HepG2 (cell line): ENCODE measurements at regions not wholly inside any gene's neighbourhood (a gene's known extent, or its start where the extent isn't known, plus 50 kb on each side); places are given as distances from the start of the nearest gene placed in this dataset.

Experiments used
- ATAC-seq: fragments of 200-7000 bp; cut with Tn5 transposase; 3 replicates; pipeline ENCODE4 v1.9.1; 2020; ENCODE audit warnings: mild to moderate bottlenecking, moderate library complexity
- BruUV-seq: library from RNA; stranded (reverse); fragments of 400-500 nt; replicated peaks from 2 replicates; lab custom pipeline; 2021; lab: Mats Ljungman, UMichigan
- CTCF ChIA-PET: fragments of 300-600 bp; formaldehyde crosslinking; extraction: SDS; loops from one replicate; lab custom pipeline; 2021; ENCODE audit warnings: low total read pairs, inconsistent platforms, low intra/inter-chr PET ratio; lab: Yijun Ruan, JAX
- POLR2A ChIA-PET: fragments of 350-600 bp; sonication (Branson Sonifier 250); formaldehyde crosslinking; loops from one replicate; lab custom pipeline; 2020; ENCODE audit warnings: antibody characterized with exemption, inconsistent platforms; lab: Yijun Ruan, JAX
- DNase-seq: peaks from one replicate; pipeline ENCODE4 v3.0.0-alpha.2; 2015; ENCODE audit warnings: low spot score
- FAIRE-seq: peaks from 3 replicates; lab custom pipeline; 2011; peaks lifted over from hg19 to GRCh38; lab: Jason Lieb, UNC
- H2AFZ ChIP-seq: one replicate; pipeline ENCODE4 v1.6.1; 2011; ENCODE audit warnings: low read length, inconsistent platforms
- H3K27ac ChIP-seq: fragments of 300-600 bp; 3 replicates; pipeline ENCODE4 v1.8.0; 2011; ENCODE audit warnings: mixed run types, mild to moderate bottlenecking, mixed read lengths, low read length, inconsistent platforms; ENCODE audit not compliant: insufficient read depth; ENCODE audit errors: extremely low read length
- H3K27me3 ChIP-seq, 2 experiments: fragments of 200-600 bp in 1 of 2; 2 replicates in 1 of 2; 3 replicates in 1 of 2; pipeline versions ENCODE4 v1.6.0 to v1.8.0; 2011; ENCODE audit warnings: low read length in 2 of 2, mild to moderate bottlenecking in 2 of 2, moderate library complexity in 2 of 2, inconsistent platforms in 1 of 2; ENCODE audit not compliant: insufficient read depth in 2 of 2, control insufficient read depth in 1 of 2
- H3K36me3 ChIP-seq, 2 experiments: fragments of 200-600 bp in 1 of 2; replicated peaks in 1 of 2; 2 replicates in 1 of 2; 3 replicates in 1 of 2; pipeline versions ENCODE4 v1.5.1 to v1.8.0; 2011; ENCODE audit warnings: low read length in 2 of 2, inconsistent platforms in 1 of 2; ENCODE audit not compliant: insufficient read depth in 2 of 2, control insufficient read depth in 1 of 2
- H3K4me1 ChIP-seq: 2 replicates; pipeline ENCODE4 v1.5.1; 2012; ENCODE audit warnings: low read length, inconsistent platforms; ENCODE audit not compliant: insufficient read depth
- H3K4me2 ChIP-seq: 2 replicates; pipeline ENCODE4 v1.6.0; 2011; ENCODE audit warnings: low read depth, low read length, inconsistent platforms
- H3K4me3 ChIP-seq, 3 experiments: fragments of 200-600 bp in 1 of 3; sonication (generic), shearing (Covaris generic) in 1 of 3; replicated peaks in 1 of 3; 2 replicates each; pipeline ENCODE4 v1.5.1; 2011 to 2016; ENCODE audit warnings: low read length in 3 of 3, inconsistent platforms in 2 of 3, low read depth in 2 of 3, mild to moderate bottlenecking in 2 of 3, control low read depth in 1 of 3, mixed read lengths in 1 of 3; ENCODE audit not compliant: insufficient read depth in 1 of 3
- H3K79me2 ChIP-seq: one replicate; pipeline ENCODE4 v1.6.1; 2011; ENCODE audit warnings: low read length, inconsistent platforms; ENCODE audit not compliant: insufficient read depth
- H3K9ac ChIP-seq: 2 replicates; pipeline ENCODE4 v1.6.0; 2011; ENCODE audit warnings: mild to moderate bottlenecking, low read depth, low read length, inconsistent platforms; ENCODE audit not compliant: insufficient read depth
- H3K9me3 ChIP-seq: 2 replicates; pipeline ENCODE4 v1.5.1; 2012; ENCODE audit warnings: mild to moderate bottlenecking, low read length
- H4K20me1 ChIP-seq: 2 replicates; pipeline ENCODE4 v1.6.0; 2011; ENCODE audit warnings: inconsistent platforms, mild to moderate bottlenecking, low read length, moderate library complexity; ENCODE audit not compliant: insufficient read depth
- BRD4 ChIP-seq: sonication (generic); formaldehyde crosslinking; IDR thresholded peaks from 2 replicates; pipeline ENCODE4 v1.4.0; 2020; ENCODE audit warnings: missing genetic modification reagents
- EEA1 ChIP-seq: sonication (generic); formaldehyde crosslinking; IDR thresholded peaks from 2 replicates; pipeline ENCODE4 v1.5.1; 2020; ENCODE audit warnings: mild to moderate bottlenecking, missing genetic modification reagents, borderline replicate concordance
- EED ChIP-seq: sonication (generic); formaldehyde crosslinking; IDR thresholded peaks from 2 replicates; pipeline ENCODE4 v1.5.0; 2020; ENCODE audit warnings: mild to moderate bottlenecking, missing genetic modification reagents
- GRHL1 ChIP-seq: sonication (generic); formaldehyde crosslinking; conservative IDR thresholded peaks from 2 replicates; pipeline ENCODE4 v1.8.0; 2022; ENCODE audit warnings: missing genetic modification reagents
- HOXA9 ChIP-seq: sonication (generic); formaldehyde crosslinking; IDR thresholded peaks from 2 replicates; pipeline ENCODE4 v1.8.1; 2022; ENCODE audit warnings: missing genetic modification reagents, mild to moderate bottlenecking, moderate library complexity, borderline replicate concordance
- IRF2 ChIP-seq: IDR thresholded peaks from 2 replicates; pipeline ENCODE4 v1.6.1; 2018; ENCODE audit warnings: missing genetic modification reagents, missing compliant biosample characterization
- MIXL1 ChIP-seq: IDR thresholded peaks from 2 replicates; pipeline ENCODE4 v1.6.1; 2016
- MXD3 ChIP-seq: IDR thresholded peaks from 2 replicates; pipeline ENCODE4 v1.6.1; 2016; ENCODE audit warnings: mild to moderate bottlenecking, missing biosample characterization, missing genetic modification reagents
- PRMT3 ChIP-seq: sonication (generic); formaldehyde crosslinking; IDR thresholded peaks from 2 replicates; pipeline ENCODE4 v1.8.1; 2022; ENCODE audit warnings: low read depth, mild to moderate bottlenecking, moderate library complexity, missing genetic modification reagents, borderline replicate concordance
- SNAI1 ChIP-seq: sonication (generic); formaldehyde crosslinking; IDR thresholded peaks from 2 replicates; pipeline ENCODE4 v1.5.0; 2020; ENCODE audit warnings: mild to moderate bottlenecking, missing genetic modification reagents, borderline replicate concordance
- SP5 ChIP-seq: IDR thresholded peaks from 2 replicates; pipeline ENCODE4 v1.6.1; 2016; ENCODE audit warnings: low read depth, borderline replicate concordance
- TBX2 ChIP-seq: sonication (generic); formaldehyde crosslinking; IDR thresholded peaks from 2 replicates; pipeline ENCODE4 v1.5.0; 2020; ENCODE audit warnings: missing genetic modification reagents, mild to moderate bottlenecking, borderline replicate concordance
- ZNF207 ChIP-seq: fragments of 450-650 bp; IDR thresholded peaks from 2 replicates; pipeline ENCODE4 v1.6.1; 2016; ENCODE audit warnings: antibody characterized with exemption, borderline replicate concordance
- ZNF253 ChIP-seq: sonication (generic); formaldehyde crosslinking; IDR thresholded peaks from 2 replicates; pipeline ENCODE4 v1.8.0; 2022; ENCODE audit warnings: mild to moderate bottlenecking, missing genetic modification reagents, borderline replicate concordance
- ZNF44 ChIP-seq: sonication (generic); formaldehyde crosslinking; IDR thresholded peaks from 2 replicates; pipeline ENCODE4 v1.5.1; 2020; ENCODE audit warnings: mild to moderate bottlenecking, missing genetic modification reagents
- WGBS: methylation state at CpG from one replicate; pipeline ENCODE4 v1.1.6; 2017; ENCODE audit warnings: low lambda C conversion rate; 5-methylcytosine and 5-hydroxymethylcytosine counted together
- in situ Hi-C: cut with HindIII; loops from 2 replicates; pipeline ENCODE4 v1.10.0; 2017; ENCODE audit warnings: low pct_unique_long_range_greater_than_20kb; ENCODE audit not compliant: extremely low pct_ligation_motif_present
- intact Hi-C: fragments of 100-400 bp; cut with micrococcal nuclease; formaldehyde crosslinking; loops from one replicate; pipeline ENCODE4 v1.10.0; 2022; ENCODE audit not compliant: unreplicated experiment
- TF ChIP-seq, protein P1 (sequence below): sonication (generic); formaldehyde crosslinking; IDR thresholded peaks from 2 replicates; pipeline ENCODE4 v1.8.0; 2022; ENCODE audit warnings: mild to moderate bottlenecking, missing genetic modification reagents
- TF ChIP-seq, protein P2 (sequence below): sonication (generic); formaldehyde crosslinking; IDR thresholded peaks from 2 replicates; pipeline ENCODE4 v1.5.1; 2020; ENCODE audit warnings: mild to moderate bottlenecking, missing genetic modification reagents
- TF ChIP-seq, protein P3 (sequence below): sonication (generic); formaldehyde crosslinking; IDR thresholded peaks from 2 replicates; pipeline ENCODE4 v1.5.0; 2020; ENCODE audit warnings: missing genetic modification reagents

GRCh38 chr1:157941939-157942338, 51.5 kb upstream of the KIRREL1 start:
- no peaks in the 10 kb centered on the region for H3K27me3 ChIP-seq
- no peaks in the 10 kb centered on the region for H3K36me3 ChIP-seq
- CTCF ChIA-PET: no interaction called here
- intact Hi-C loops (no loop called here), in situ Hi-C loops (loop anchor here (10.0 kb wide), 1 partner anchor 67 kb away; no protein-coding TSS in a partner anchor)
- POLR2A ChIA-PET: no interaction called here
- H3K4me2 ChIP-seq: no peak overlapping the region
- 27% methylated on average over 5 of the region's 5 CpGs for WGBS
- BruUV-seq: no TSS peak
- FAIRE-seq (no peak), ATAC-seq (no peak), DNase-seq (no peak)
- H3K4me1 ChIP-seq: no peaks in the 10 kb centered on the region
- H3K9me3 ChIP-seq: no peaks in the 10 kb centered on the region
- H4K20me1 ChIP-seq: no peaks in the 10 kb centered on the region
- no peak overlapping the region for H2AFZ ChIP-seq
- no peak overlapping the region for H3K4me3 ChIP-seq
- H3K9ac ChIP-seq: no peak overlapping the region
- no peak overlapping the region for H3K27ac ChIP-seq
- no peaks in the 10 kb centered on the region for H3K79me2 ChIP-seq
- TF ChIP-seq SNAI1 (CRISPR knock-in tag) (no peak), PRMT3 (no peak), ZNF207 (no peak), EED (CRISPR knock-in tag) (no peak), EEA1 (CRISPR knock-in tag) (no peak), IRF2 (no peak), HOXA9 (CRISPR knock-in tag) (no peak), GRHL1 (CRISPR knock-in tag) (no peak), TBX2 (no peak), MXD3 (CRISPR knock-in tag) (no peak), MIXL1 (CRISPR knock-in tag) (no peak), BRD4 (CRISPR knock-in tag) (no peak), SP5 (no peak), ZNF44 (CRISPR knock-in tag) (no peak), ZNF253 (CRISPR knock-in tag) (no peak)
- TF ChIP-seq, protein P1, sequence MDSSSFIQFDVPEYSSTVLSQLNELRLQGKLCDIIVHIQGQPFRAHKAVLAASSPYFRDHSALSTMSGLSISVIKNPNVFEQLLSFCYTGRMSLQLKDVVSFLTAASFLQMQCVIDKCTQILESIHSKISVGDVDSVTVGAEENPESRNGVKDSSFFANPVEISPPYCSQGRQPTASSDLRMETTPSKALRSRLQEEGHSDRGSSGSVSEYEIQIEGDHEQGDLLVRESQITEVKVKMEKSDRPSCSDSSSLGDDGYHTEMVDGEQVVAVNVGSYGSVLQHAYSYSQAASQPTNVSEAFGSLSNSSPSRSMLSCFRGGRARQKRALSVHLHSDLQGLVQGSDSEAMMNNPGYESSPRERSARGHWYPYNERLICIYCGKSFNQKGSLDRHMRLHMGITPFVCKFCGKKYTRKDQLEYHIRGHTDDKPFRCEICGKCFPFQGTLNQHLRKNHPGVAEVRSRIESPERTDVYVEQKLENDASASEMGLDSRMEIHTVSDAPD: no peak
- TF ChIP-seq, protein P2, sequence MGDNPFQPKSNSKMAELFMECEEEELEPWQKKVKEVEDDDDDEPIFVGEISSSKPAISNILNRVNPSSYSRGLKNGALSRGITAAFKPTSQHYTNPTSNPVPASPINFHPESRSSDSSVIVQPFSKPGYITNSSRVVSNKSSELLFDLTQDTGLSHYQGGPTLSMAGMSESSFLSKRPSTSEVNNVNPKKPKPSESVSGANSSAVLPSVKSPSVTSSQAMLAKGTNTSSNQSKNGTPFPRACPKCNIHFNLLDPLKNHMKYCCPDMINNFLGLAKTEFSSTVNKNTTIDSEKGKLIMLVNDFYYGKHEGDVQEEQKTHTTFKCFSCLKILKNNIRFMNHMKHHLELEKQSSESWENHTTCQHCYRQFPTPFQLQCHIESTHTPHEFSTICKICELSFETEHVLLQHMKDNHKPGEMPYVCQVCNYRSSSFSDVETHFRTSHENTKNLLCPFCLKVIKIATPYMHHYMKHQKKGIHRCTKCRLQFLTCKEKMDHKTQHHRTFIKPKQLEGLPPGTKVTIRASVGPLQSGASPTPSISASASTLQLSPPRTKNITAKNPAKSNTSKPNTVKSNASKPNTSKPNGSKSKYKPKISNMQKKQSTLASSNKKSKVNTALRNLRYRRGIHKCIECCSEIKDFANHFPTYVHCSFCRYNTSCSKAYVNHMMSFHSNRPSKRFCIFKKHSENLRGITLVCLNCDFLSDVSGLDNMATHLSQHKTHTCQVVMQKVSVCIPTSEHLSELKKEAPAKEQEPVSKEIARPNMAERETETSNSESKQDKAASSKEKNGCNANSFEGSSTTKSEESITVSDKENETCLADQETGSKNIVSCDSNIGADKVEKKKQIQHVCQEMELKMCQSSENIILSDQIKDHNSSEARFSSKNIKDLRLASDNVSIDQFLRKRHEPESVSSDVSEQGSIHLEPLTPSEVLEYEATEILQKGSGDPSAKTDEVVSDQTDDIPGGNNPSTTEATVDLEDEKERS: no peak
- TF ChIP-seq, protein P3, sequence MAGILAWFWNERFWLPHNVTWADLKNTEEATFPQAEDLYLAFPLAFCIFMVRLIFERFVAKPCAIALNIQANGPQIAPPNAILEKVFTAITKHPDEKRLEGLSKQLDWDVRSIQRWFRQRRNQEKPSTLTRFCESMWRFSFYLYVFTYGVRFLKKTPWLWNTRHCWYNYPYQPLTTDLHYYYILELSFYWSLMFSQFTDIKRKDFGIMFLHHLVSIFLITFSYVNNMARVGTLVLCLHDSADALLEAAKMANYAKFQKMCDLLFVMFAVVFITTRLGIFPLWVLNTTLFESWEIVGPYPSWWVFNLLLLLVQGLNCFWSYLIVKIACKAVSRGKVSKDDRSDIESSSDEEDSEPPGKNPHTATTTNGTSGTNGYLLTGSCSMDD (CRISPR knock-in tag): no peak
